ENCODE measurements at regions not wholly inside any gene's neighbourhood (a gene's known extent, or its start where the extent isn't known, plus 50 kb on each side); places are given as distances from the start of the nearest gene placed in this dataset.

DNA sequence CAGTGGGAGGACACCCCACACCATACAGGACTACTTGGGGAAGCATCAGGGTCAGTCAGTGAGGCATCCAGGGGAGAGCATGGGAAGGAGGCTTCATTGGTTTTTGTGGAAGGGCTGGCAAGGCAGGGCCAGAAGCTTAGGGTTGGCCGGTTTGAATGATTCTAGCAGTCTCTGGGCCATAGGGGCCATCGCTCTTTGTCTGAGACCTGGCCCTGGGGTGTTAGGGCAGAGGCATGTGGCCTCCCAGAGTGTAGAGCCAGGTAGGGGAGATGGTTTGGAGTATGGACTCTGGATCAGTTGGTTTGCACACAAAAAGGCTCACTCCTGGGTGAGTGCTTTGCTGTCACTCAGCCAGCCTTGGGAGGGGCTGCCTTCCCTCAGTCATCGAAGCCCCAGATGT lies 98.5 kb downstream of the GLI2 start:
- H2AFZ ChIP-seq (ENCODE audit: low read length) = no peak overlapping the region
- H3K27me3 ChIP-seq (ENCODE audit: insufficient read depth, low read length) = no peaks in the 10 kb centered on the region
- H3K36me3 ChIP-seq (ENCODE audit: insufficient read depth, low read length) = no peaks in the 10 kb centered on the region
- TF ChIP-seq, protein P1, sequence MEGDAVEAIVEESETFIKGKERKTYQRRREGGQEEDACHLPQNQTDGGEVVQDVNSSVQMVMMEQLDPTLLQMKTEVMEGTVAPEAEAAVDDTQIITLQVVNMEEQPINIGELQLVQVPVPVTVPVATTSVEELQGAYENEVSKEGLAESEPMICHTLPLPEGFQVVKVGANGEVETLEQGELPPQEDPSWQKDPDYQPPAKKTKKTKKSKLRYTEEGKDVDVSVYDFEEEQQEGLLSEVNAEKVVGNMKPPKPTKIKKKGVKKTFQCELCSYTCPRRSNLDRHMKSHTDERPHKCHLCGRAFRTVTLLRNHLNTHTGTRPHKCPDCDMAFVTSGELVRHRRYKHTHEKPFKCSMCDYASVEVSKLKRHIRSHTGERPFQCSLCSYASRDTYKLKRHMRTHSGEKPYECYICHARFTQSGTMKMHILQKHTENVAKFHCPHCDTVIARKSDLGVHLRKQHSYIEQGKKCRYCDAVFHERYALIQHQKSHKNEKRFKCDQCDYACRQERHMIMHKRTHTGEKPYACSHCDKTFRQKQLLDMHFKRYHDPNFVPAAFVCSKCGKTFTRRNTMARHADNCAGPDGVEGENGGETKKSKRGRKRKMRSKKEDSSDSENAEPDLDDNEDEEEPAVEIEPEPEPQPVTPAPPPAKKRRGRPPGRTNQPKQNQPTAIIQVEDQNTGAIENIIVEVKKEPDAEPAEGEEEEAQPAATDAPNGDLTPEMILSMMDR (IDR thresholded peaks at IDR 0.05; ENCODE audit: extremely low read depth, low read depth, low read length) = no peak
- no peak overlapping the region for H3K4me3 ChIP-seq (ENCODE audit: insufficient read depth, low read length)
- no peaks in the 10 kb centered on the region for H3K4me1 ChIP-seq (ENCODE audit: insufficient read depth, low read length)
- H3K9me3 ChIP-seq (ENCODE audit: low read depth, low read length) = no peaks in the 10 kb centered on the region
- H3K79me2 ChIP-seq (ENCODE audit: insufficient read depth, low read length) = peaks cover 68% of the 10 kb centered on the region
- no peak overlapping the region for H3K4me2 ChIP-seq (ENCODE audit: insufficient read depth, low read length)
- no peak overlapping the region for H3K27ac ChIP-seq (ENCODE audit: low read depth, low read length)
- no peak for DNase-seq (ENCODE audit: insufficient read length, low spot score, missing footprints)
- H4K20me1 ChIP-seq (ENCODE audit: insufficient read depth, low read length) = peaks cover 29% of the 10 kb centered on the region

DNA sequence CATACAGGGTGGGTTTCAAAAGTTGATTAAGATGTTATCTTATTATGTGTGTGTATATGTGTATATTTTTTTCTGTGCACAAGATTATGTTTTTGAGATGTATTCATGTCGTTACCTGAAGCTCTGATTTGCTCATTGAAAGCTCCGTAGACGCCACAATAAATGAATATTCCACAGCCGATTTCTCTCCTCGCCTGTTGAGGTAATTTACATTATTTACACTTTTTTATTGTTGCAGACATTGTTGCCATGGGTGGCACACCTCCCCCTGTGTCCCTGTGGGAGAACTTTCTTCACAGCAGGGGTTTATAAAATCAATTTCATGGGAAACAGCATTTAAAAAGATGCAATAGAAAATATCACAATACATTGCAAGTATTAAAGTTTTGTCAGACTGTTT lies 100.6 kb downstream of the GLI2 start:
- Histone ChIP-seq H3K9me3 (ENCODE audit: low read depth, low read length) (no peaks in the 10 kb centered on the region), H3K27ac (ENCODE audit: low read depth, low read length) (no peak overlapping the region), H2AFZ (ENCODE audit: low read length) (no peak overlapping the region), H3K4me2 (ENCODE audit: insufficient read depth, low read length) (no peak overlapping the region), H4K20me1 (ENCODE audit: insufficient read depth, low read length) (peaks cover 19% of the 10 kb centered on the region), H3K4me1 (ENCODE audit: insufficient read depth, low read length) (no peaks in the 10 kb centered on the region), H3K79me2 (ENCODE audit: insufficient read depth, low read length) (peaks cover 63% of the 10 kb centered on the region), H3K27me3 (ENCODE audit: insufficient read depth, low read length) (no peaks in the 10 kb centered on the region), H3K36me3 (ENCODE audit: insufficient read depth, low read length) (no peaks in the 10 kb centered on the region), H3K4me3 (ENCODE audit: insufficient read depth, low read length) (no peak overlapping the region)
- no peak for DNase-seq (ENCODE audit: insufficient read length, low spot score, missing footprints)
- TF ChIP-seq, protein P1 (IDR thresholded peaks at IDR 0.05; ENCODE audit: extremely low read depth, low read depth, low read length) = no peak

DNA sequence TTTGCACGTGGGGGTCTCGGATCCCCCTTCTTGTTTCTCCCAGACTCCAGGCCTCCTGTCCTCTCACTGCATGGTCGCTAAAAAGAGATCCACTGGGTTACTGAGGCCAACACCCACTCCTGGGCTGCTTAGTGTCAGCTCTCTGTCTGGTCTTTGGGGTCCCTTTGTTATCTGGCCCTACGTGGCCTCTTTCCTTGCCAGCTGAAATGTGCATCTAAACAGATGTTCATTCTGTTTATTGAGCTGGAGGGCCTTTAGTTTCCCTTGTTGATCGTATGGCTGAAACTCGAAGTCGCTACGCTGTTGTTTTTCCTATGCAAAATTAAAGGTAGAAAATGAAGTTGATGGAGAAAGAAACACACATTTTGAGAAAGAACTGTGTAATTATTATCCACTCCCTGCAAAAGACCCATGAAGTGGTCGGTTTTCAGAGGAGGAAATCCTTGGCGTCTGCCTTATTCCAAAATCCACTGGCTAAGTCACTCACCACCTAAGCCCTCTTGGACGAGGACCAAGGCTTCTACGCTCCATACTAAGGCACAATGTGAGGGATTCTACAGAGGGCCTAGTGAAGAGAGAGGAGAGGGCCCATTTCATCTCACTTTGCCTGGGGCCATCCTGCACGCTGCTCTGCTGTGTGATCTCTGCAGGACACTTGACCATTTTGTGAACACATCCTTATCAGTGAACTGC lies 105.3 kb downstream of the GLI2 start:
- H3K9me3 ChIP-seq (ENCODE audit: low read depth, low read length) = no peaks in the 10 kb centered on the region
- no peaks in the 10 kb centered on the region for H3K27me3 ChIP-seq (ENCODE audit: insufficient read depth, low read length)
- peak; percentile 72 for DNase-seq (ENCODE audit: insufficient read length, low spot score, missing footprints)
- no peaks in the 10 kb centered on the region for H3K36me3 ChIP-seq (ENCODE audit: insufficient read depth, low read length)
- TF ChIP-seq, protein P1 (IDR thresholded peaks at IDR 0.05; ENCODE audit: extremely low read depth, low read depth, low read length) = no peak
- peaks cover 17% of the 10 kb centered on the region for H4K20me1 ChIP-seq (ENCODE audit: insufficient read depth, low read length)
- no peak overlapping the region for H3K4me2 ChIP-seq (ENCODE audit: insufficient read depth, low read length)
- peaks cover 56% of the 10 kb centered on the region for H3K79me2 ChIP-seq (ENCODE audit: insufficient read depth, low read length)
- no peak overlapping the region for H2AFZ ChIP-seq (ENCODE audit: low read length)
- H3K4me3 ChIP-seq (ENCODE audit: insufficient read depth, low read length) = no peak overlapping the region
- H3K4me1 ChIP-seq (ENCODE audit: insufficient read depth, low read length) = peaks cover 5% of the 10 kb centered on the region
- no peak overlapping the region for H3K27ac ChIP-seq (ENCODE audit: low read depth, low read length)

DNA sequence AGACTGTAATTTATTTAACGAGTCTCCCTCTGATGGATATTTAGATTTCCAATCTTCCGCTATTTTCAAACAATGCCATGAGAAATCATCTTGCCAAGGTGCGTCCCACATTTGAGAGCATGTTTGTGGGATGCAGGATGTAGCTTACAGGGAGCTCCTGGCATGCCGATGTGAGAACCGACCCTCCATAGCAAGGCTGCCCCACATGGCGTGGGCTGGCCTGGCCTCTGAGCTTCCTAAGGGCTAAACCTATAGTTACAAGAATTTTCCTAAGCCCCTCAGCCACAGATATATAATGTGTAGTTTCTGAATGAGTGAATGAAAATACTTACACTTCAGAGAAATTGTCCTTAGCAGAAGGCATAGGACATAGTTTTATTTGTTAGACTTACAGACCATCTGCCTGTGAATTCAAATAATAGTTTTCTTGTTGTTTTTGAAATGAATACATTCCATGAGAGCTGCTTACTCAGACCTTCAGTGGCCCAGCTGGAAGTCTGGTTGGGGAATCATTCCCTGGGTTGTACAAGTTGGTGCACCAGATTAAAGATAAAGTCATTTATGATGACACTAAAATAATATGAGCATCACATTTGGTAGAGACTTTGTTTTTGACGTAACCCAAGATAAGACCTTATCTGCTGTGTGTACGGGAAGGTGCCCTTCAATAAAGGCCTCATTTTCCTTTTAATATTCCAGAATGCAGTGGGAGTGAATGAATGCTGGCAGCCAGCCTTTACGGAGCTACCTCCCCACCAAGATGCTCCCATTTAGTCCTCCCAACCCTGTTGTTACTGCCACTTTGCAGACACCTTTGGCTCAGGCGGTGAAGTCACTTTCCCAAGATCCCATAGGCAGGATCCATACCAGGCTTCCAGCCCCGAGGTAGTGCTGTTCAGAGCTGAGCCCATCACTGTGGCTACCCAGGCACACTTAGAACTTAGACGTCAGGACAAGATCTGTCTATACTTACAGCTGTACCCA lies 107.1 kb downstream of the GLI2 start:
- peaks cover 17% of the 10 kb centered on the region for H4K20me1 ChIP-seq (ENCODE audit: insufficient read depth, low read length)
- H3K4me2 ChIP-seq (ENCODE audit: insufficient read depth, low read length) = no peak overlapping the region
- no peak overlapping the region for H3K27ac ChIP-seq (ENCODE audit: low read depth, low read length)
- no peak overlapping the region for H2AFZ ChIP-seq (ENCODE audit: low read length)
- TF ChIP-seq, protein P1 (IDR thresholded peaks at IDR 0.05; ENCODE audit: extremely low read depth, low read depth, low read length) = no peak
- no peak overlapping the region for H3K4me3 ChIP-seq (ENCODE audit: insufficient read depth, low read length)
- DNase-seq (ENCODE audit: insufficient read length, low spot score, missing footprints) = peak; percentile 96
- peaks cover 56% of the 10 kb centered on the region for H3K79me2 ChIP-seq (ENCODE audit: insufficient read depth, low read length)
- no peaks in the 10 kb centered on the region for H3K27me3 ChIP-seq (ENCODE audit: insufficient read depth, low read length)
- no peaks in the 10 kb centered on the region for H3K9me3 ChIP-seq (ENCODE audit: low read depth, low read length)
- H3K36me3 ChIP-seq (ENCODE audit: insufficient read depth, low read length) = no peaks in the 10 kb centered on the region
- H3K4me1 ChIP-seq (ENCODE audit: insufficient read depth, low read length) = peaks cover 5% of the 10 kb centered on the region

Measured in osteoblast (primary cell).